K562 (cell line): ENCODE measurements at regions not wholly inside any gene's neighbourhood (a gene's known extent, or its start where the extent isn't known, plus 50 kb on each side); places are given as distances from the start of the nearest gene placed in this dataset.

Experiments
- ATAC-seq: fragments of 200-7000 bp; cut with Tn5 transposase; 3 replicates; pipeline ENCODE4 v1.9.1; 2020; ENCODE audit warnings: moderate library complexity
- BruUV-seq: library from RNA; stranded (reverse); fragments of 400-500 nt; replicated peaks from 2 replicates; lab custom pipeline; 2021; lab: Mats Ljungman, UMichigan
- CTCF ChIA-PET: fragments of 300-600 bp; formaldehyde crosslinking; extraction: SDS; loops from one replicate; lab custom pipeline; 2021; ENCODE audit warnings: low intra/inter-chr PET ratio; lab: Yijun Ruan, JAX
- POLR2A ChIA-PET: fragments of 300-600, 350-650 bp; sonication (Branson Sonifier 250); formaldehyde crosslinking; extraction: SDS; loops from one replicate; lab custom pipeline; 2021; ENCODE audit warnings: antibody characterized with exemption, inconsistent platforms; lab: Yijun Ruan, JAX
- DNase-seq, 4 experiments: peaks; one replicate each; pipeline versions ENCODE4 v3.0.0 to v3.0.0-alpha.2; 2011 to 2018; ENCODE audit warnings: low spot score in 3 of 4, mixed read lengths in 3 of 4; ENCODE audit errors: extremely low read depth in 1 of 4
- FAIRE-seq: peaks from 2 replicates; lab custom pipeline; 2011; peaks lifted over from hg19 to GRCh38; lab: Jason Lieb, UNC
- H2AFZ ChIP-seq: 2 replicates; pipeline ENCODE4 v1.6.0; 2011; ENCODE audit warnings: low read depth, low read length, control low read depth, inconsistent platforms
- H3K27ac ChIP-seq: fragments of 200-600 bp; 3 replicates; pipeline ENCODE4 v1.8.0; 2011; ENCODE audit warnings: low read depth, mild to moderate bottlenecking, control low read depth, inconsistent platforms, low read length, moderate library complexity, mixed read lengths; ENCODE audit errors: extremely low read depth
- H3K27me3 ChIP-seq, 2 experiments: fragments of 300-600 bp in 1 of 2; 2 replicates in 1 of 2; 3 replicates in 1 of 2; pipeline versions ENCODE4 v1.6.0 to v1.8.0; 2011; ENCODE audit warnings: inconsistent platforms in 2 of 2, low read length in 2 of 2, mild to moderate bottlenecking in 1 of 2, mixed read lengths in 1 of 2, moderate library complexity in 1 of 2; ENCODE audit not compliant: control insufficient read depth in 2 of 2, insufficient read depth in 2 of 2
- H3K36me3 ChIP-seq: fragments of 300-600 bp; 3 replicates; pipeline ENCODE4 v1.8.0; 2011; ENCODE audit warnings: mild to moderate bottlenecking, low read length, inconsistent platforms; ENCODE audit not compliant: control insufficient read depth, insufficient read depth
- H3K4me1 ChIP-seq, 2 experiments: fragments of 200-600 bp in 1 of 2; replicated peaks in 1 of 2; 2 replicates in 1 of 2; 3 replicates in 1 of 2; pipeline versions ENCODE4 v1.5.1 to v1.8.0; 2011; ENCODE audit warnings: inconsistent platforms in 2 of 2, low read length in 2 of 2, mild to moderate bottlenecking in 1 of 2, mixed read lengths in 1 of 2, moderate library complexity in 1 of 2; ENCODE audit not compliant: control insufficient read depth in 2 of 2, insufficient read depth in 2 of 2
- H3K4me2 ChIP-seq: 2 replicates; pipeline ENCODE4 v1.6.1; 2011; ENCODE audit warnings: low read length, control low read depth, inconsistent platforms, mixed read lengths; ENCODE audit not compliant: insufficient read depth
- H3K4me3 ChIP-seq: fragments of 200-600 bp; sonication (generic), shearing (Covaris generic); 2 replicates; pipeline ENCODE4 v1.5.1; 2016; ENCODE audit warnings: control low read depth, inconsistent platforms
- H3K79me2 ChIP-seq: fragments of 200-600 bp; 3 replicates; pipeline ENCODE4 v1.8.0; 2011; ENCODE audit warnings: low read length, inconsistent platforms; ENCODE audit not compliant: control insufficient read depth, insufficient read depth
- H3K9ac ChIP-seq, 2 experiments: 2 replicates each; pipeline versions ENCODE4 v1.6.0 to v1.6.1; 2011; ENCODE audit warnings: low read depth in 2 of 2, low read length in 2 of 2, control low read depth in 1 of 2, inconsistent platforms in 1 of 2, mild to moderate bottlenecking in 1 of 2, mixed read lengths in 1 of 2; ENCODE audit not compliant: insufficient read depth in 1 of 2
- H3K9me1 ChIP-seq: one replicate; pipeline ENCODE4 v1.6.0; 2011; ENCODE audit warnings: inconsistent platforms, mild to moderate bottlenecking, low read length, moderate library complexity; ENCODE audit not compliant: control insufficient read depth, insufficient read depth
- H3K9me3 ChIP-seq: replicated peaks from 2 replicates; pipeline ENCODE4 v1.5.1; 2011; ENCODE audit warnings: low read depth, low read length, inconsistent platforms; ENCODE audit not compliant: control insufficient read depth, insufficient read depth
- H4K20me1 ChIP-seq: replicated peaks from 2 replicates; pipeline ENCODE4 v1.6.1; 2011; ENCODE audit warnings: low read length, inconsistent platforms, mixed read lengths; ENCODE audit not compliant: control insufficient read depth, insufficient read depth
- BRD4 ChIP-seq: fragments of 200-600 bp; sonication (generic); IDR thresholded peaks from 2 replicates; pipeline ENCODE4 v1.6.1; 2017; ENCODE audit warnings: inconsistent platforms
- CBX5 ChIP-seq: IDR thresholded peaks from 2 replicates; pipeline ENCODE4 v1.6.1; 2014; ENCODE audit warnings: low read depth, borderline replicate concordance
- DPF2 ChIP-seq: fragments of 450-650 bp; IDR thresholded peaks from 2 replicates; pipeline ENCODE4 v1.6.1; 2016
- FOXJ2 ChIP-seq: fragments of 200-800 bp; sonication (Bioruptor generic); IDR thresholded peaks from 2 replicates; pipeline ENCODE4 v1.6.1; 2016; ENCODE audit warnings: missing genetic modification characterization, missing compliant biosample characterization
- JUND ChIP-seq, 2 experiments: IDR thresholded peaks; 2 replicates in 1 of 2; 3 replicates in 1 of 2; pipeline ENCODE4 v1.6.1; 2011; ENCODE audit warnings: borderline replicate concordance in 2 of 2, low read depth in 2 of 2, low read length in 2 of 2, improper control_type of control experiment in 1 of 2, missing biosample characterization in 1 of 2, missing genetic modification characterization in 1 of 2, missing genetic modification reagents in 1 of 2
- KDM4B ChIP-seq, 2 experiments: fragments of 450-650 bp in 1 of 2; sonication (generic) in 1 of 2; IDR thresholded peaks; 2 replicates each; pipeline ENCODE4 v1.6.1; 2016 to 2017; ENCODE audit warnings: borderline replicate concordance in 2 of 2, antibody characterized with exemption in 1 of 2, low read depth in 1 of 2, mild to moderate bottlenecking in 1 of 2
- MTF1 ChIP-seq: fragments of 250-450 bp; sonication (Bioruptor Pico); IDR thresholded peaks from 2 replicates; pipeline ENCODE4 v1.9.0; 2021; ENCODE audit warnings: moderate library complexity, mild to moderate bottlenecking, inconsistent platforms, borderline replicate concordance
- SPI1 ChIP-seq: IDR thresholded peaks from 2 replicates; pipeline ENCODE4 v1.6.1; 2011; ENCODE audit warnings: low read depth, low read length, control low read depth, borderline replicate concordance
- STAT6 ChIP-seq: sonication (generic); formaldehyde crosslinking; IDR thresholded peaks from 2 replicates; pipeline ENCODE4 v1.8.1; 2023; ENCODE audit warnings: mild to moderate bottlenecking, missing genetic modification reagents
- ZNF41 ChIP-seq: fragments of 250-450 bp; sonication (Bioruptor Pico); conservative IDR thresholded peaks from 2 replicates; pipeline ENCODE4 v1.4.0; 2020; ENCODE audit warnings: mild to moderate bottlenecking
- WGBS: fragments of 100-300 bp; shearing (Covaris generic); methylation state at CpG from one replicate; pipeline ENCODE4 v1.1.6; 2016; ENCODE audit warnings: low coverage, mixed read lengths; ENCODE audit not compliant: insufficient coverage; ENCODE audit errors: missing lambda C conversion rate; 5-methylcytosine and 5-hydroxymethylcytosine counted together
- in situ Hi-C: fragments of 300-500 bp; cut with MboI; formaldehyde crosslinking; loops from 4 replicates; pipeline ENCODE4 v1.15.0; 2018; ENCODE audit warnings: inconsistent platforms, mixed read lengths
- intact Hi-C: fragments of 100-400 bp; cut with micrococcal nuclease; formaldehyde crosslinking; loops from 2 replicates; pipeline ENCODE4 v1.14.2; 2022
- TF ChIP-seq, protein P1 (sequence below): sonication (generic); formaldehyde crosslinking; IDR thresholded peaks from 2 replicates; pipeline ENCODE4 v1.9.0; 2022; ENCODE audit warnings: mild to moderate bottlenecking, missing genetic modification reagents

DNA sequence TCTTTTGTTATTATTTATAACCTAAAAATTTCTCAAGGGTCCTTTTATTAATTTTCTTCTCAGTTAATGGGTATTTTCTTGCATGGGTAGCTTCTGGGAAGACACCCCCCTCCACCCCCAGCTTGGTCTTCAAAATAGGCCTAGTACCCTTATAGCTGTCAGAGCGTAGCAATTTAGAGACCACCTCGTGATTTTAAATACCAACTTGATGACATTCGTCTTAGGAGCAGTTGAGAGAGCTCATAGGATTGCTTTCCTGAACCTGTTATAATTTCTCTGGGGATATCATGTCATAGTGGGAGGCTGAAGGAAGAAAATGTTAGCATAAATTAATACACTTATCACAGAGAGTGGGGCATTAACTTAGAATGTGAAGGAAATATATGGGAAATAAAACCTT, 83.1 kb upstream of the MLIP start (continued):
- TF ChIP-seq BRD4 (no peak), MTF1 (CRISPR knock-in tag) (no peak)
- TF ChIP-seq, all 486 proteins: peak for 0

GRCh38 chr6:54029187-54029586, 82.1 kb upstream of the MLIP start:
- H3K4me1 ChIP-seq, result no peaks in the 10 kb centered on the region
- ATAC-seq, result no peak
- ChIA-PET CTCF (no interaction called here), POLR2A (no interaction called here)
- no peak for DNase-seq
- H3K27me3 ChIP-seq, result no peaks in the 10 kb centered on the region
- no peaks in the 10 kb centered on the region for H3K79me2 ChIP-seq
- no peak overlapping the region for H3K27ac ChIP-seq
- in situ Hi-C loops, result no loop called here
- H3K9ac ChIP-seq, result no peak overlapping the region
- H3K4me2 ChIP-seq, result no peak overlapping the region
- 0% methylated on average over 3 of the region's 3 CpGs for WGBS
- TF ChIP-seq STAT6 (CRISPR knock-in tag) (no peak), ZNF41 (no peak), SPI1 (no peak), KDM4B (IDR thresholded peaks at IDR 0.05; ENCODE audit: borderline replicate concordance in 2 of 2, low read depth in 1 of 2) (no peak), FOXJ2 (tag) (no peak), JUND (IDR thresholded peaks at IDR 0.05; ENCODE audit: borderline replicate concordance, low read depth, low read length) (no peak), JUND (tag; IDR thresholded peaks at IDR 0.05; ENCODE audit: borderline replicate concordance, low read depth, low read length) (no peak), DPF2 (no peak), CBX5 (no peak)
- TF ChIP-seq, protein P1, sequence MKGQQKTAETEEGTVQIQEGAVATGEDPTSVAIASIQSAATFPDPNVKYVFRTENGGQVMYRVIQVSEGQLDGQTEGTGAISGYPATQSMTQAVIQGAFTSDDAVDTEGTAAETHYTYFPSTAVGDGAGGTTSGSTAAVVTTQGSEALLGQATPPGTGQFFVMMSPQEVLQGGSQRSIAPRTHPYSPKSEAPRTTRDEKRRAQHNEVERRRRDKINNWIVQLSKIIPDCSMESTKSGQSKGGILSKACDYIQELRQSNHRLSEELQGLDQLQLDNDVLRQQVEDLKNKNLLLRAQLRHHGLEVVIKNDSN, result no peak
- no peaks in the 10 kb centered on the region for H4K20me1 ChIP-seq
- no TSS peak for BruUV-seq
- no peak overlapping the region for H3K4me3 ChIP-seq
- H2AFZ ChIP-seq, result no peak overlapping the region
- no peaks in the 10 kb centered on the region for H3K9me3 ChIP-seq
- no peaks in the 10 kb centered on the region for H3K9me1 ChIP-seq
- intact Hi-C loops, result no loop called here
- no peaks in the 10 kb centered on the region for H3K36me3 ChIP-seq
- FAIRE-seq, result no peak
